SK-N-MC (cell line): ENCODE measurements at regions not wholly inside any gene's neighbourhood (a gene's known extent, or its start where the extent isn't known, plus 50 kb on each side); places are given as distances from the start of the nearest gene placed in this dataset.

ENCODE experiments used
- DNase-seq: peaks from one replicate; pipeline ENCODE4 v3.0.0-alpha.2; 2011; ENCODE audit warnings: low read depth, low spot score
- H3K27ac ChIP-seq: fragments of 200-600 bp; sonication (generic); 2 replicates; pipeline ENCODE4 v1.5.1; 2016; ENCODE audit warnings: mixed run types
- H3K36me3 ChIP-seq: fragments of 200-600 bp; sonication (generic); 2 replicates; pipeline ENCODE4 v1.6.1; 2017; ENCODE audit warnings: antibody characterized with exemption, low read length, mixed read lengths; ENCODE audit not compliant: insufficient read depth
- H3K4me3 ChIP-seq: fragments of 200-600 bp; sonication (generic); 2 replicates; pipeline ENCODE4 v1.5.1; 2016
- H3K9ac ChIP-seq: fragments of 200-600 bp; sonication (generic); 2 replicates; pipeline ENCODE4 v1.8.0; 2017; ENCODE audit warnings: mixed run types, mixed read lengths; ENCODE audit not compliant: insufficient read length
- H3K9me3 ChIP-seq: fragments of 200-600 bp; sonication (generic); 2 replicates; pipeline ENCODE4 v1.6.1; 2017; ENCODE audit warnings: low read depth, mild to moderate bottlenecking, antibody characterized with exemption, low read length, moderate library complexity, mixed read lengths
- EZH2 ChIP-seq: fragments of 200-600 bp; sonication (generic); IDR thresholded peaks from one replicate; pipeline ENCODE4 v1.6.1; 2017; ENCODE audit warnings: antibody characterized with exemption
- FOXP2 ChIP-seq: optimal IDR thresholded peaks from 2 replicates; pipeline ENCODE3; 2011; ENCODE audit warnings: mild to moderate bottlenecking, moderate library complexity; ENCODE audit not compliant: insufficient read depth; ENCODE audit errors: extremely low read length, control extremely low read depth
- POLR2AphosphoS5 ChIP-seq: IDR thresholded peaks from 2 replicates; pipeline ENCODE4 v1.6.1; 2012; ENCODE audit warnings: mild to moderate bottlenecking, low read depth, low read length, borderline replicate concordance

DNA sequence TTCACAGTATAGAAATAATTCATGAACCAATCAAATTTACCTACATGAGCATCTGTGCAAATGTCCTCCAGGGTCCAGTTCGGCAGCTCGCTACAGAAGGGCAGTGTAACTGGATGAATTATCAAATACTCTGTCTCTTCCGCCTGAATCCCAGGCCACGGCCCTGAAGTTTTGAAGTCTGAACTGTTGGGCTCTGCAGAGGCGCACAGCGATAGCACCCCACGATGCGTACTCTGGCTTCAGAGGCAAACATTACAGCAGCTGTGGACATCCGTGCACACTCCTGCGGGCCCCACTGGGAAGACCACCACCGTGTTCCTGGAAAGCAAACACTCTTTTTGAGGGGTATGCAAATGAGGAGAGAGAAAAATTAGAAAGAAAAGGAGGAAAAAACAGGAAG is 259.8 kb upstream of the TCERG1L start:
- DNase-seq, result no peak
- Histone ChIP-seq H3K27ac (no peak overlapping the region), H3K9me3 (no peaks in the 10 kb centered on the region), H3K36me3 (no peaks in the 10 kb centered on the region), H3K4me3 (no peak overlapping the region), H3K9ac (no peak overlapping the region)
- no peak for TF ChIP-seq EZH2
- TF ChIP-seq FOXP2, result no peak
- no peak for TF ChIP-seq POLR2AphosphoS5

GRCh38 chr10:131571865-131572264 is 260.3 kb upstream of the TCERG1L start:
- Histone ChIP-seq H3K9me3 (no peaks in the 10 kb centered on the region), H3K27ac (no peak overlapping the region), H3K36me3 (no peaks in the 10 kb centered on the region), H3K4me3 (no peak overlapping the region), H3K9ac (no peak overlapping the region)
- no peak for DNase-seq
- TF ChIP-seq EZH2 (no peak), FOXP2 (no peak), POLR2AphosphoS5 (no peak)

GRCh38 chr10:131573256-131573655 is 261.7 kb upstream of the TCERG1L start:
- H3K9ac ChIP-seq, result no peak overlapping the region
- H3K4me3 ChIP-seq, result no peak overlapping the region
- H3K36me3 ChIP-seq, result no peaks in the 10 kb centered on the region
- no peak for TF ChIP-seq POLR2AphosphoS5
- no peak for TF ChIP-seq FOXP2
- no peak for TF ChIP-seq EZH2
- DNase-seq, result no peak
- H3K9me3 ChIP-seq, result no peaks in the 10 kb centered on the region
- no peak overlapping the region for H3K27ac ChIP-seq

DNA sequence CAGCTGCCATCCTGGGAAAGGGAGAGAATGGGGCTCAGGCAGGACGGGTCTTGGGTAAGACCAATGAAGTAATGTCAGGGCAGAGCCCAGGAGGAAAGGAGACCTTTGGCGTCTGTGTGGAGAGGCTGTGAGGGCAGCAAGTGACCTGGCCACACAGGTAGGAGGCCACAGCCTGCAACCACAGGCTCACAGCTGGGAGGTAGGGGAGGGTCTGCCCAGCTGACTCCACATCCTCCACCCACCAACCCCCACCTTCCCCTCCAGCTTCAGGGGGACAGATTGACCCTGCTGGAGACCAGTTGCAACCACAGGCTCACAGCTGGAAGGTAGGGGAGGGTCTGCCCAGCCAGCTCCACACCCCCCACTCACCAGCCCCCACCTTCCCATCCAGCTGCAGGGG is 262.2 kb upstream of the TCERG1L start:
- Histone ChIP-seq H3K36me3 (no peaks in the 10 kb centered on the region), H3K27ac (no peak overlapping the region), H3K9me3 (no peaks in the 10 kb centered on the region), H3K9ac (no peak overlapping the region), H3K4me3 (no peak overlapping the region)
- no peak for DNase-seq
- TF ChIP-seq EZH2 (no peak), FOXP2 (no peak), POLR2AphosphoS5 (no peak)

DNA sequence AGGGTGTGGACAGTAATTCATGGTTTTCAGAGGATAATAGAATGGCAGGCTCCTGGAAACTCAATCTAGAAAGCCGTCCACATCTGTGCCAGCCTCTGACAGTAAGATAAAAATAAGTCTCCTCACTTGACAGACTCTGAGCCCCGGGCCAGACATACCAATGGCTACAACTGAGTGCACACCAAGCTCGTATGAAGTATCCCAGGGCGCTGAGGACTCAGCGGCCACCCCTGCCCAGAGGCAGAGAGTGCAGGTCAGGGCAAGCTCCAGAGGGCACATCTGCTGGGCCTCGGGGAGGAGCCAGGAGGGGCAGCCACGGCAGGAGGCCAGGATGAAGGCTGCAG is 262.8 kb upstream of the TCERG1L start:
- Histone ChIP-seq H3K9ac (no peak overlapping the region), H3K27ac (no peak overlapping the region)

DNA sequence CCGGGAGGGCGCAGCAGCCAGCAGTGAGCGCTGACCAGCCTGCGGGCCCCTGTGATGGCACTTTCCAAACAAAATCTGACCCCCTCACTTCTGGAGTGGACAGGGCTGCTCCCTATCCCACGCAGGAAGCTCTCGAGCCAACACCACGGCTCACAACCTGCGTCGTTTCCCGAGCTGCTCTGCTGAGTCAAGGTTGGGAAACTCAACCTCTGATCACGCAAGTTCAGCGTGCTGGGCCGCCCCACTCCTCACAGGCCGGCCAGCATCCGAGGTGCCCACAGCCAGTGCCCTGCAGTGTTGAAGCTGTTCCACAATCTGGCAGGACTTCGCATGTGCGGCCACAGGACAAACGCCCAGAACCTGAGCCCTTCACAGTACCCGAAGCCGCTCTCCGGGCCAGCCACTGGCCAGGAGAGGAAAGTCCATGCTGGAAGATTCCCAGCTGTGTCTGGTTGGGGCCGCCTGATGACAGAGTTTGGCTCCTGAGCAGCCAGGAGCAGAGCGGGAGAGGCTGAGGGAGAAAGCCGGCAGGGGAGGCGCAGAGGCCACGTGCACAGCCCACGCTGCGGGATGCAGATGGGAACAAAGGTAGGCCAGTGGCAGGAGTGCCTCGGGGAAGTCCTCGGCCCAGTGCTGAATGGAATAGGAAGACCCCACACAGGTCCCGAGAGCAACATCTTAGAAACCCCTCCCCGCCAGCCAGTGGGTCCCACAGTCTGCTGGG is 263.3 kb upstream of the TCERG1L start:
- H3K9me3 ChIP-seq, result no peaks in the 10 kb centered on the region
- no peak overlapping the region for H3K27ac ChIP-seq
- H3K4me3 ChIP-seq, result no peak overlapping the region
- H3K9ac ChIP-seq, result no peak overlapping the region
- H3K36me3 ChIP-seq, result no peaks in the 10 kb centered on the region
- TF ChIP-seq FOXP2 (no peak), POLR2AphosphoS5 (no peak), EZH2 (no peak)
- DNase-seq, result no peak

More for the DNA sequence above, 262.8 kb upstream of the TCERG1L start:
- Histone ChIP-seq H3K4me3 (no peak overlapping the region), H3K9me3 (no peaks in the 10 kb centered on the region), H3K36me3 (no peaks in the 10 kb centered on the region)
- no peak for TF ChIP-seq FOXP2
- no peak for TF ChIP-seq POLR2AphosphoS5
- TF ChIP-seq EZH2, result no peak
- no peak for DNase-seq

DNA sequence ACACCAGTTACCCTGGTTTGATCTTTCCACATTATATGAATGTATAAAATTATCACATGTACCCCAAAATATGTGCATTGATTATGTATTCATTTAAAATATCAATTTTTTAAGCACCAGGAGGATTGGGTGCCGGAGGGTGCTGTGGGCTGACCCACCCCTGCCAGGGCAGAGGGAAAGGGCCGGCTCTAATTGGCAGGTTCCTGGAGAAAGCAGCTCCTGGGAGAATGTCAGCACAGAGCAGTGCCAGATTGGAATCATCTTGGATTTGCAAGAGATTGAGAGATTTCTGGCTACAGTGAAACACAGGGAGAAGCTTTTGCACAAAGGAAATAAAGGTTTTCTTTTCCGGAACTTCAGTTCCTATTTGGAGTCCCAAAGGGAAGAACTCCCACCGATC is 264.4 kb upstream of the TCERG1L start:
- Histone ChIP-seq H3K4me3 (no peak overlapping the region), H3K9me3 (no peaks in the 10 kb centered on the region), H3K9ac (no peak overlapping the region), H3K36me3 (no peaks in the 10 kb centered on the region), H3K27ac (no peak overlapping the region)
- no peak for TF ChIP-seq EZH2
- no peak for TF ChIP-seq FOXP2
- TF ChIP-seq POLR2AphosphoS5, result no peak
- DNase-seq, result no peak

DNA sequence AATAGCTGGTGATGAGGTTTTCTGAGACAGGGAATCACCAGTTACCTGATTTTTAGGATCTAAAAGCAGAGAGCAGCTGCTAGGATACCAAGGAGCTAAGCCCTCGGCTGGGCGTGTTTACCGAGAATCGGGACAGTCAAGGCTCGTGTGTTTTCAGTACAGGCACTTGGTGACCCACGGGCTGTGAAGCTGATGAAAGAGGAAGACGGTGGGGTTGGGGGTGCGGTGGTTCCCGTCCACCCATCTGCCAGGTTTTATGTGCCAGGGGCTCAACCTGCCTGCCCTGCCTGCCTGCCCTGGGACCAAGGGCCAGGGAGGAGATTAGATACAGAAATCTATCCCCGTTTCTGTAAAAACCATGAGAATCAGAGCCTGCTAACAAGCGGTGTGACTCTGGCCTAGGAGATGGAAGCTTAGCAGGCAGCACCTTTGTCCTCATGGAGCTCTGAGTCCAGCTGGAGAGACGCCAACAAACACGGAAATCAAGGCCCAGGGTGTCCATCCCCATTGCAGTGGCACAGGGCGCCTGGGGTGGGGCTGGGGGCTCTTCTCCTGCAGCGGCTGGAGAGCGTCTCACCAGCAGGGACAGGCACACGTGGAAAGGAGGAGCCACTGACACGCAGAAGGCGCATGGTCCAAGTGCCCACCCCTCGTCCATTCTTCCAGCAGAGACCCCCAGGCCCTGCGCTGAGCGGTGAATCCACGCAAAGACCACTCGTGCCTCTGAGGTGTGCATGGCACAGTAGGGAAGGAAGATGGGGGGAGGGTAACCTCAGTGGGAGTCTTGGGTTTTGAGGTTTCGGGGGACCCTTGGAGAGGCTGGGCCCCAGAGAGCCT is 265.0 kb upstream of the TCERG1L start:
- Histone ChIP-seq H3K4me3 (no peak overlapping the region), H3K9me3 (no peaks in the 10 kb centered on the region), H3K27ac (no peak overlapping the region), H3K36me3 (no peaks in the 10 kb centered on the region), H3K9ac (no peak overlapping the region)
- DNase-seq, result no peak
- TF ChIP-seq FOXP2 (no peak), EZH2 (no peak), POLR2AphosphoS5 (no peak)
